Hepatocyte (in vitro differentiated cells): ENCODE measurements at regions not wholly inside any gene's neighbourhood (a gene's known extent, or its start where the extent isn't known, plus 50 kb on each side); places are given as distances from the start of the nearest gene placed in this dataset.

Experiments used
- DNase-seq: peaks from one replicate; pipeline ENCODE4 v3.0.0-alpha.2; 2016; ENCODE audit warnings: low spot score
- H2AFZ ChIP-seq: fragments of 200-600 bp; sonication (generic); 2 replicates; pipeline ENCODE4 v1.6.0; 2016; ENCODE audit warnings: antibody characterized with exemption, mild to moderate bottlenecking
- H3K27ac ChIP-seq: fragments of 200-600 bp; sonication (generic); 2 replicates; pipeline ENCODE4 v1.5.1; 2016; ENCODE audit warnings: mild to moderate bottlenecking
- H3K27me3 ChIP-seq: fragments of 200-600 bp; sonication (generic); 2 replicates; pipeline ENCODE4 v1.6.1; 2016
- H3K36me3 ChIP-seq: fragments of 200-600 bp; sonication (generic); replicated peaks from 2 replicates; pipeline ENCODE4 v1.5.1; 2016; ENCODE audit warnings: low read depth; ENCODE audit not compliant: insufficient read depth
- H3K4me1 ChIP-seq: fragments of 200-600 bp; sonication (generic); 2 replicates; pipeline ENCODE4 v1.5.1; 2016; ENCODE audit warnings: mild to moderate bottlenecking, moderate library complexity; ENCODE audit not compliant: insufficient read depth
- H3K4me2 ChIP-seq: fragments of 200-600 bp; sonication (generic); 2 replicates; pipeline ENCODE4 v1.6.0; 2016
- H3K4me3 ChIP-seq: fragments of 200-600 bp; sonication (generic); 2 replicates; pipeline ENCODE4 v1.5.1; 2016; ENCODE audit warnings: mild to moderate bottlenecking
- H3K79me2 ChIP-seq: fragments of 200-600 bp; sonication (generic); 2 replicates; pipeline ENCODE4 v1.6.0; 2017; ENCODE audit warnings: mild to moderate bottlenecking
- H3K9me2 ChIP-seq: fragments of 200-600 bp; sonication (generic); replicated peaks from 2 replicates; pipeline ENCODE4 v1.6.0; 2017; ENCODE audit warnings: mild to moderate bottlenecking; ENCODE audit not compliant: insufficient read depth
- H3K9me3 ChIP-seq: fragments of 200-600 bp; sonication (generic); 2 replicates; pipeline ENCODE4 v1.5.1; 2016; ENCODE audit warnings: low read depth, mild to moderate bottlenecking
- H4K20me1 ChIP-seq: fragments of 200-600 bp; sonication (generic); 2 replicates; pipeline ENCODE4 v1.6.0; 2016; ENCODE audit warnings: mild to moderate bottlenecking; ENCODE audit not compliant: insufficient read depth, poor library complexity, severe bottlenecking
- CTCF ChIP-seq: fragments of 200-600 bp; sonication (generic); IDR thresholded peaks from 2 replicates; pipeline ENCODE4 v1.5.1; 2016; ENCODE audit warnings: antibody characterized with exemption, mild to moderate bottlenecking; ENCODE audit not compliant: poor library complexity
- EZH2 ChIP-seq: fragments of 200-600 bp; sonication (generic); IDR thresholded peaks from 2 replicates; pipeline ENCODE4 v1.6.1; 2016; ENCODE audit warnings: antibody characterized with exemption, mild to moderate bottlenecking, borderline replicate concordance
- EZH2phosphoT487 ChIP-seq: fragments of 200-600 bp; sonication (generic); IDR thresholded peaks from one replicate; pipeline ENCODE4 v1.6.1; 2018; ENCODE audit warnings: antibody characterized with exemption, mild to moderate bottlenecking, low read depth, moderate library complexity; ENCODE audit not compliant: unreplicated experiment, severe bottlenecking
- WGBS: methylation state at CpG from one replicate; pipeline ENCODE4 v1.1.6; 2016; ENCODE audit warnings: low lambda C conversion rate; ENCODE audit errors: missing lambda C conversion rate; 5-methylcytosine and 5-hydroxymethylcytosine counted together

DNA sequence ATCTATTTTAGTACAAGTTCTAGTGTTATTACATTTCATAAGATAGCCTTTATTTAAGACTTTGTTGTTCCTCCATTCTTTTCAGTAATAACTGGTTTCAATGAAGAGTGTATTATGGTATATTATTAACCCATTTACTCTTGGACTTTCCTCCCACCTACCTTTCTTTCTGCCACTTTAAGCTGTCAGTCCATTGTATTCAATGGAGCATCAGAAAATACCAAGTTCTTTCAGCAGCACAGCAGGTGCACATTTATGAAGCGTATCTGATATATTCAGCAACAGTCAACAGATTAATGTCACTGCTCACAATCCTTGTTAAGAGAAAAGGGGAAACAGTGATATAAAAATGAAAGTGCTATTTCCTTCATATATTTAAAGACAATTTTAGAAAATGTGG is 660.9 kb downstream of the C12orf50 start:
- H3K27me3 ChIP-seq, result no peaks in the 10 kb centered on the region
- H3K4me3 ChIP-seq, result no peak overlapping the region
- no peaks in the 10 kb centered on the region for H3K9me2 ChIP-seq
- 90% methylated on average over 1 of the region's 1 CpG for WGBS
- TF ChIP-seq CTCF (no peak), EZH2 (no peak), EZH2phosphoT487 (no peak)
- H3K79me2 ChIP-seq, result no peaks in the 10 kb centered on the region
- no peak for DNase-seq
- H3K4me1 ChIP-seq, result peaks cover 6% of the 10 kb centered on the region
- no peak overlapping the region for H3K4me2 ChIP-seq
- H3K36me3 ChIP-seq, result no peaks in the 10 kb centered on the region
- H2AFZ ChIP-seq, result no peak overlapping the region
- no peaks in the 10 kb centered on the region for H3K9me3 ChIP-seq
- no peaks in the 10 kb centered on the region for H4K20me1 ChIP-seq
- no peak overlapping the region for H3K27ac ChIP-seq

DNA sequence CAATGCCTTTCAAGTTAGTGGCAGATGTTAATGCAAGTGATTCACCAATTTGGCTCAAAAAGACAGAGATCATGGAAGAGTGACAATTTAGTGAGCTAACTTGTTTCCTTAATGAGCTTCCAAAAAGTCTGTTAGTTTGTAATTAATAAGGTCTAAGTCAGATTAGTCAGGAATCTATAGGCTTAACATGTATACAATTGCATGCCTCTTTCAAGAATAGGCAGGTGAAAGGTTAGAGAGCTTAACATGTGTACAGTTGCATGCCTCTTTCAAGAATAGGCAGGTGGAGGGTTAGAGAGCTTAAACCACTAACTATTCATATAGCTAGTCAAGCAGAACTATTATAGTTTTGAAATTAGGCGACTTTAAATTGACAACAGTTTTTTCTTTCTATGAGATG is 663.8 kb downstream of the C12orf50 start:
- Histone ChIP-seq H3K9me3 (no peaks in the 10 kb centered on the region), H3K36me3 (no peaks in the 10 kb centered on the region), H2AFZ (no peak overlapping the region), H3K27me3 (no peaks in the 10 kb centered on the region), H3K4me2 (no peak overlapping the region), H3K79me2 (no peaks in the 10 kb centered on the region), H3K4me3 (no peak overlapping the region), H3K4me1 (peaks cover 6% of the 10 kb centered on the region), H3K27ac (no peak overlapping the region), H3K9me2 (no peaks in the 10 kb centered on the region), H4K20me1 (no peaks in the 10 kb centered on the region)
- TF ChIP-seq CTCF (no peak), EZH2 (no peak), EZH2phosphoT487 (no peak)
- DNase-seq, result no peak
- 92% methylated on average over 1 of the region's 1 CpG for WGBS

GRCh38 chr12:87363497-87364084 is 665.6 kb downstream of the C12orf50 start:
- DNase-seq, result no peak
- Histone ChIP-seq H3K79me2 (no peaks in the 10 kb centered on the region), H3K4me2 (no peak overlapping the region), H3K4me3 (no peak overlapping the region), H3K4me1 (peaks cover 6% of the 10 kb centered on the region), H3K9me2 (no peaks in the 10 kb centered on the region), H3K9me3 (no peaks in the 10 kb centered on the region), H2AFZ (no peak overlapping the region), H3K36me3 (no peaks in the 10 kb centered on the region), H3K27ac (no peak overlapping the region), H3K27me3 (no peaks in the 10 kb centered on the region), H4K20me1 (no peaks in the 10 kb centered on the region)
- TF ChIP-seq CTCF, result no peak
- no peak for TF ChIP-seq EZH2
- no peak for TF ChIP-seq EZH2phosphoT487
- 98% methylated on average over 8 of the region's 8 CpGs for WGBS
